Esophagus squamous epithelium (tissue), 4 donors: ENCODE measurements at regions not wholly inside any gene's neighbourhood (a gene's known extent, or its start where the extent isn't known, plus 50 kb on each side); places are given as distances from the start of the nearest gene placed in this dataset.

Source experiments
- POLR2A ChIP-seq, 4 donors: fragments of 450-650 bp; IDR thresholded peaks; one replicate each; pipeline ENCODE4 v1.6.1; 2017; ENCODE audit warnings: antibody characterized with exemption in 4 of 4, mild to moderate bottlenecking in 4 of 4, moderate library complexity in 3 of 4
- TF ChIP-seq, protein P1 (sequence below), 6 experiments: fragments of 450-650 bp in 4 of 6; fragments of 200-600 bp in 2 of 6; sonication (generic) in 2 of 6; IDR thresholded peaks; one replicate each; pipeline ENCODE4 v1.5.1; 2016 to 2019; ENCODE audit warnings: antibody characterized with exemption in 6 of 6, mild to moderate bottlenecking in 4 of 6, moderate library complexity in 4 of 6

GRCh38 chr4:54837576-54838140 is 179.9 kb downstream of the KIT start:
- TF ChIP-seq, protein P1, sequence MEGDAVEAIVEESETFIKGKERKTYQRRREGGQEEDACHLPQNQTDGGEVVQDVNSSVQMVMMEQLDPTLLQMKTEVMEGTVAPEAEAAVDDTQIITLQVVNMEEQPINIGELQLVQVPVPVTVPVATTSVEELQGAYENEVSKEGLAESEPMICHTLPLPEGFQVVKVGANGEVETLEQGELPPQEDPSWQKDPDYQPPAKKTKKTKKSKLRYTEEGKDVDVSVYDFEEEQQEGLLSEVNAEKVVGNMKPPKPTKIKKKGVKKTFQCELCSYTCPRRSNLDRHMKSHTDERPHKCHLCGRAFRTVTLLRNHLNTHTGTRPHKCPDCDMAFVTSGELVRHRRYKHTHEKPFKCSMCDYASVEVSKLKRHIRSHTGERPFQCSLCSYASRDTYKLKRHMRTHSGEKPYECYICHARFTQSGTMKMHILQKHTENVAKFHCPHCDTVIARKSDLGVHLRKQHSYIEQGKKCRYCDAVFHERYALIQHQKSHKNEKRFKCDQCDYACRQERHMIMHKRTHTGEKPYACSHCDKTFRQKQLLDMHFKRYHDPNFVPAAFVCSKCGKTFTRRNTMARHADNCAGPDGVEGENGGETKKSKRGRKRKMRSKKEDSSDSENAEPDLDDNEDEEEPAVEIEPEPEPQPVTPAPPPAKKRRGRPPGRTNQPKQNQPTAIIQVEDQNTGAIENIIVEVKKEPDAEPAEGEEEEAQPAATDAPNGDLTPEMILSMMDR (IDR thresholded peaks at IDR 0.05) = no peak
- TF ChIP-seq POLR2A (IDR thresholded peaks at IDR 0.05) = no peak
